DND-41 (cell line): ENCODE measurements at regions not wholly inside any gene's neighbourhood (a gene's known extent, or its start where the extent isn't known, plus 50 kb on each side); places are given as distances from the start of the nearest gene placed in this dataset.

Experiments
- ATAC-seq: fragments of 200-7000 bp; cut with Tn5 transposase; 3 replicates; pipeline ENCODE4 v1.9.1; 2021; ENCODE audit warnings: low read depth; ENCODE audit not compliant: insufficient read depth
- DNase-seq: peaks from one replicate; pipeline ENCODE4 v3.0.0-alpha.2; 2020
- H2AFZ ChIP-seq: 2 replicates; pipeline ENCODE4 v1.6.0; 2012; ENCODE audit warnings: low read depth, low read length
- H3K27ac ChIP-seq: 2 replicates; pipeline ENCODE4 v1.5.1; 2012; ENCODE audit warnings: low read length, inconsistent platforms
- H3K27me3 ChIP-seq: fragments of 200-600 bp; sonication (generic); 2 replicates; pipeline ENCODE4 v1.6.0; 2012; ENCODE audit warnings: low read length, mild to moderate bottlenecking, inconsistent platforms; ENCODE audit not compliant: insufficient read depth, poor library complexity
- H3K36me3 ChIP-seq: 2 replicates; pipeline ENCODE4 v1.5.1; 2012; ENCODE audit warnings: low read length, inconsistent platforms; ENCODE audit not compliant: insufficient read depth
- H3K4me1 ChIP-seq: 2 replicates; pipeline ENCODE4 v1.5.1; 2012; ENCODE audit warnings: mild to moderate bottlenecking, low read length; ENCODE audit not compliant: insufficient read depth
- H3K4me2 ChIP-seq: 2 replicates; pipeline ENCODE4 v1.6.0; 2012; ENCODE audit warnings: mild to moderate bottlenecking, moderate library complexity, low read length, inconsistent platforms; ENCODE audit not compliant: insufficient read depth
- H3K4me3 ChIP-seq, 2 experiments: fragments of 200-600 bp in 1 of 2; shearing (Covaris generic) in 1 of 2; 2 replicates each; pipeline ENCODE4 v1.5.1; 2012 to 2016; ENCODE audit warnings: inconsistent platforms in 2 of 2, low read length in 2 of 2, mild to moderate bottlenecking in 2 of 2, low read depth in 1 of 2, moderate library complexity in 1 of 2
- H3K79me2 ChIP-seq: 2 replicates; pipeline ENCODE4 v1.6.0; 2012; ENCODE audit warnings: low read length, inconsistent platforms; ENCODE audit not compliant: insufficient read depth
- H3K9ac ChIP-seq: 2 replicates; pipeline ENCODE4 v1.6.0; 2012; ENCODE audit warnings: low read depth, mild to moderate bottlenecking, inconsistent platforms, low read length, moderate library complexity
- H3K9me3 ChIP-seq: 2 replicates; pipeline ENCODE4 v1.5.1; 2012; ENCODE audit warnings: low read length, moderate library complexity, mild to moderate bottlenecking, inconsistent platforms; ENCODE audit not compliant: insufficient read depth, severe bottlenecking
- H4K20me1 ChIP-seq: 2 replicates; pipeline ENCODE4 v1.6.0; 2012; ENCODE audit warnings: low read length; ENCODE audit not compliant: insufficient read depth
- EZH2 ChIP-seq: IDR thresholded peaks from 3 replicates; pipeline ENCODE4 v1.6.1; 2012; ENCODE audit warnings: borderline replicate concordance, low read depth, mild to moderate bottlenecking, moderate library complexity, low read length, inconsistent platforms; ENCODE audit not compliant: severe bottlenecking
- TF ChIP-seq, protein P1 (sequence below): IDR thresholded peaks from 2 replicates; pipeline ENCODE4 v1.5.1; 2012; ENCODE audit warnings: borderline replicate concordance, low read length, moderate library complexity, mild to moderate bottlenecking; ENCODE audit not compliant: poor library complexity, severe bottlenecking; ENCODE audit errors: extremely low read depth

DNA sequence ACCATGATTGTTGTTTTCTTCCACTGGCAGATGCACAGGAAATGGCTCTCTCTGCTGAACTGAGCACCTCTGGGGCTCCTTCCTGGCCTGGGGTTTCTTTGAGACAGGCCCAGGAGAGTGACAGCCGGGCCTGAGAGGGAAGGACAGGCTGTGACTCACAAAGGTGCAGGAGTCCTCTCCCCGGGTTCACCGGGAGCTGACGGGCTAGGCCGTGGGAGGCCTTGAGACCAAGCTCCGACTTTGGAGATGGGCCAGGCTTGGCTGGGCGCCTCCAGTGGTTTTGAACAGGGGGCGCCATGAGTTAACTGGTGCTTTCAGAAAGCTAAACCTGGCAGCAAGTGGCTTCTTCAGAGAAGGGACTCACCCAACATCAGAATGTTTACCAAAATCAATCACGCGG lies 143.4 kb downstream of the URI1 start:
- TF ChIP-seq, protein P1, sequence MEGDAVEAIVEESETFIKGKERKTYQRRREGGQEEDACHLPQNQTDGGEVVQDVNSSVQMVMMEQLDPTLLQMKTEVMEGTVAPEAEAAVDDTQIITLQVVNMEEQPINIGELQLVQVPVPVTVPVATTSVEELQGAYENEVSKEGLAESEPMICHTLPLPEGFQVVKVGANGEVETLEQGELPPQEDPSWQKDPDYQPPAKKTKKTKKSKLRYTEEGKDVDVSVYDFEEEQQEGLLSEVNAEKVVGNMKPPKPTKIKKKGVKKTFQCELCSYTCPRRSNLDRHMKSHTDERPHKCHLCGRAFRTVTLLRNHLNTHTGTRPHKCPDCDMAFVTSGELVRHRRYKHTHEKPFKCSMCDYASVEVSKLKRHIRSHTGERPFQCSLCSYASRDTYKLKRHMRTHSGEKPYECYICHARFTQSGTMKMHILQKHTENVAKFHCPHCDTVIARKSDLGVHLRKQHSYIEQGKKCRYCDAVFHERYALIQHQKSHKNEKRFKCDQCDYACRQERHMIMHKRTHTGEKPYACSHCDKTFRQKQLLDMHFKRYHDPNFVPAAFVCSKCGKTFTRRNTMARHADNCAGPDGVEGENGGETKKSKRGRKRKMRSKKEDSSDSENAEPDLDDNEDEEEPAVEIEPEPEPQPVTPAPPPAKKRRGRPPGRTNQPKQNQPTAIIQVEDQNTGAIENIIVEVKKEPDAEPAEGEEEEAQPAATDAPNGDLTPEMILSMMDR = no peak
- no peak for TF ChIP-seq EZH2
- Histone ChIP-seq H2AFZ (no peak overlapping the region; the same call in 1 of the 2 replicates), H3K27ac (no peak overlapping the region), H3K4me2 (no peak overlapping the region), H3K4me3 (no peak overlapping the region), H3K9ac (no peak overlapping the region), H3K79me2 (no peaks in the 10 kb centered on the region), H4K20me1 (no peaks in the 10 kb centered on the region), H3K9me3 (no peaks in the 10 kb centered on the region), H3K36me3 (no peaks in the 10 kb centered on the region), H3K4me1 (peaks cover 7% of the 10 kb centered on the region), H3K27me3 (no peaks in the 10 kb centered on the region)
- DNase-seq (peak; percentile 15), ATAC-seq (peak; percentile 55)

DNA sequence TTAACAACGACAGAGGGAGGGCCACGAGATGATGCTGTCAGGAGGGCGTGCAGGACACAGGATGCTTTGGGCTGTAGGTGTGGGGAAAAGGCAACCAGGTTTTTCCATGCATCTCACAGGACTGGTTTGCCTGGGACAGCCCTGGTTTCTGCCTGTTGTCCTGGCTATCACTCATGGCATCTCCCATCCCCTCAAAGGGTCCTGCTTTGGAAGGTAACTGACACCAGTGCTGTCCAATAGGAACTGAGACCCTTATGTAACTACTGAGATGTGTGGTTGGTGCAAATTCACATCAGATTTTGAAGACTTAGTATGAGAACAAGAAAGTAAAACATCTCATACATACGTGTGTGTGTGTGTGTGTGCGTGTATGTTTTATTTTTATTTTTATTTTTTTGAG lies 144.2 kb downstream of the URI1 start:
- H3K27ac ChIP-seq = no peak overlapping the region
- H3K4me3 ChIP-seq = no peak overlapping the region
- no peak overlapping the region for H3K4me2 ChIP-seq
- H3K9ac ChIP-seq = no peak overlapping the region
- ATAC-seq (no peak), DNase-seq (no peak)
- H3K79me2 ChIP-seq = no peaks in the 10 kb centered on the region
- peaks cover 7% of the 10 kb centered on the region for H3K4me1 ChIP-seq
- H3K27me3 ChIP-seq = no peaks in the 10 kb centered on the region
- H2AFZ ChIP-seq = no peak overlapping the region
- TF ChIP-seq EZH2 = no peak
- TF ChIP-seq, protein P1 = no peak
- no peaks in the 10 kb centered on the region for H4K20me1 ChIP-seq
- H3K9me3 ChIP-seq = no peaks in the 10 kb centered on the region
- H3K36me3 ChIP-seq = no peaks in the 10 kb centered on the region

DNA sequence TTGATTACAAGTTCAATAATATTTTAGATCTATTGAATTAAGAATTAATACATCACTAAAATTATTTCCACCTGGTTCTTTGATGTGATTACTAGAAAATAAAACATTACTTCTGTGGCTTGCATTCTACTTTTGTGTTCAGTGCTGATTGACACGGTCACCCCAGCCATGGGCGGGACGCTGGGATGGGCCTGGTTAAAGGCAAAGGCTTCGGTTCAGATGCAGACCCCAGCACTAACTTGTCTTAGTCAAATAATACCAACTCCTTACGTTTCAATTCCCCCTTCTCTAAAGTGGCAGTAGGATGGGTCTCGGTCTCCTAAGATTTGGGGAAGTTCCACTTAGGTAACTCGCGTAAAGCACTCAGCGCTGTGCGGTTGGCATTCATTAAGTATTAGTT lies 144.9 kb downstream of the URI1 start:
- Histone ChIP-seq H4K20me1 (no peaks in the 10 kb centered on the region), H3K4me2 (no peak overlapping the region), H3K27ac (no peak overlapping the region), H3K79me2 (no peaks in the 10 kb centered on the region), H3K27me3 (no peaks in the 10 kb centered on the region), H3K36me3 (no peaks in the 10 kb centered on the region), H3K9ac (no peak overlapping the region), H2AFZ (no peak overlapping the region), H3K9me3 (no peaks in the 10 kb centered on the region), H3K4me1 (peaks cover 7% of the 10 kb centered on the region), H3K4me3 (no peak overlapping the region)
- DNase-seq (no peak), ATAC-seq (no peak)
- no peak for TF ChIP-seq EZH2
- TF ChIP-seq, protein P1 = no peak
